Sciatic nerve (tissue), 2 donors: ENCODE measurements at regions not wholly inside any gene's neighbourhood (a gene's known extent, or its start where the extent isn't known, plus 50 kb on each side); places are given as distances from the start of the nearest gene placed in this dataset.

Experiments used
- ATAC-seq: fragments of 200-7000 bp; cut with Tn5 transposase; one replicate; pipeline ENCODE4 v1.9.1; 2020; ENCODE audit warnings: mild to moderate bottlenecking, moderate library complexity
- DNase-seq: peaks from one replicate; pipeline ENCODE4 v3.0.0-alpha.2; 2020; ENCODE audit warnings: low spot score
- intact Hi-C: fragments of 100-400 bp; cut with DNase I; formaldehyde crosslinking; loops from one replicate; pipeline ENCODE4 v1.14.2; 2022
- donor health status: DM: no; HTN: no; CAD: no.
- donor health status: DM: no; HTN: no; CAD: no.

- intact Hi-C loops = no loop called here
- ATAC-seq (no peak), DNase-seq (no peak)
These were observed 73.0 kb upstream of the STARD4 start for GRCh38 chr5:111585291-111585690.

GRCh38 chr5:111584651-111585050 is 72.3 kb upstream of the STARD4 start:
- ATAC-seq (no peak), DNase-seq (no peak)
- intact Hi-C loops = no loop called here

GRCh38 chr5:111583758-111584203 is 71.4 kb upstream of the STARD4 start:
- DNase-seq (no peak), ATAC-seq (no peak)
- intact Hi-C loops = no loop called here

- no peak for ATAC-seq
- DNase-seq = no peak
- intact Hi-C loops = no loop called here
These were observed 70.8 kb upstream of the STARD4 start for GRCh38 chr5:111582993-111583601.

- intact Hi-C loops = no loop called here
- DNase-seq (no peak), ATAC-seq (no peak)
These were observed 70.1 kb upstream of the STARD4 start for GRCh38 chr5:111582451-111582850.

GRCh38 chr5:111580956-111581355 is 68.6 kb upstream of the STARD4 start:
- intact Hi-C loops = no loop called here

GRCh38 chr5:111574311-111574710 is 62.0 kb upstream of the STARD4 start:
- DNase-seq (no peak), ATAC-seq (no peak)
- intact Hi-C loops = no loop called here

More at GRCh38 chr5:111580956-111581355, 68.6 kb upstream of the STARD4 start:
- no peak for DNase-seq
- peak; percentile 41 for ATAC-seq

- intact Hi-C loops = no loop called here
- no peak for ATAC-seq
- no peak for DNase-seq
These were observed 60.2 kb upstream of the STARD4 start for GRCh38 chr5:111572561-111572960.

- DNase-seq = no peak
- no peak for ATAC-seq
- intact Hi-C loops = no loop called here
These were observed 50.9 kb upstream of the STARD4 start for GRCh38 chr5:111563031-111563822.

- ATAC-seq = no peak
- intact Hi-C loops = no loop called here
- DNase-seq = no peak
These were observed 50.2 kb upstream of the STARD4 start for GRCh38 chr5:111562561-111562960.
